SIG-M5 treated with dmso at 0.1 percent for 504 hours (cell line): ENCODE measurements at regions not wholly inside any gene's neighbourhood (a gene's known extent, or its start where the extent isn't known, plus 50 kb on each side); places are given as distances from the start of the nearest gene placed in this dataset.

Experiments
- DNase-seq: peaks from one replicate; lab custom pipeline; 2025; ENCODE audit not compliant: unreplicated experiment; lab: John Stamatoyannopoulos, UW

DNA sequence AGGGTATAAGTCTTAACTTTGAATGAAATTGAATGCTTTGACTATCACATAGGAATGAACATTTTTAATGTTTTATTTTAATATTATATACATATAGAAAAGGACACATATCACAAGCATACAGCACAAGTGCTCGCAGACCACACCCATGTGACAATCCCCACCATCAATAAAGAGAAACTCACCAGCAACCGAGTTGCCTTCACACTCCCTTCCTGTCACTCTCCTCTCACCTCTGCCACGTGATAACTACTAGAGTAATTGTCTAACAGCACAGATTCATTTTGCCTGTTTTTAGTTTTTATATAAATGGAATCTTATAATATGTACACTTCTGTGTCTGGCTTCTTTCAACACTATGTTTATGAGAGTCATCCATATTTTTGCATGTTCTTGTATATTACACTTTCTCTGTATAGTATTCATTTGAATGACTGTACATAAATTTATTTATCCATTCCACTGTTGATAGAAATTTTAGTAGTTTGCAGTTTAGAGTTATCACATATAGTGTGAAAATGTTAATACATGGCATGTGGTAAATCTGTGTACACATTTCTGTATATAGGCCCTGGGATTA lies 304.9 kb upstream of the DUSP10 start:
- DNase-seq: no peak

DNA sequence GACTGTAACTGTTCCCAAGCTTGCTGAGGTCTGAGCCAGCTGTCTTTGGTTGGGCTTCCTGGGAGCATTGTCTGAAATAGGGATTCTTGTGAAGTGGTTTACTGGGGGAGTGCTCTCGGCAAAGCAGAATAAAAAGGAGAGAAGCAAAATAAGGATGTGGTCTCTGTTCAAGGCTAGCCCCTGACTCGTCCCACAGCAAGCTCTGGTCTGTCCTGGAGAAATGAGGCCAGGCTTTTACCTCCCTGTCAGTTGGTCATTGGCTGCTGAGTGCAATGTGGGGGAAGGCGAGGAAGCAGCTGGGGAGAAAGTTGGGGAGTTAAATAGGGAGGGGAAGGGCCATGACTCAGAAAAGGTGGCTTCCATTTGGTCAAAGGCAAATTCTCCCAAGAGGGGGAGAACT lies 303.9 kb upstream of the DUSP10 start:
- DNase-seq: no peak

DNA sequence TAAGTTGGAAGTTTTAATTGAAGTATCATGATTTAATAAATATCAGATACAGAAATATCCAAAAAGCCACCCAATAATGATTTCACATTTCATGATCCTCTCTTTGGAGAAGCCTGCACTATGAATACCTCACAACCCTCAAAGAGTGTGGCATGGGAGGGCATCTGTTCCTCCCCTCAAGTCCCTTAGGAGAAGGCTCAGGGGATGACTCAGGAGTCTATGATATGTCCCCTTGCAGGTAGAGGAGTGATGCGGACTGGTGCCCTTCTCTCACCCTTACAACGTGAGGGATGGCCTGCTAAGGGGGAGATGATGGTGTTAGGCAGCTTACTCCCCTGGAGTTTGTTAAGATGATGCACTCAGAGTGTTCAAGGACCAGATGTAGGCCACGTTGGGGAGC lies 303.3 kb upstream of the DUSP10 start:
- no peak for DNase-seq

DNA sequence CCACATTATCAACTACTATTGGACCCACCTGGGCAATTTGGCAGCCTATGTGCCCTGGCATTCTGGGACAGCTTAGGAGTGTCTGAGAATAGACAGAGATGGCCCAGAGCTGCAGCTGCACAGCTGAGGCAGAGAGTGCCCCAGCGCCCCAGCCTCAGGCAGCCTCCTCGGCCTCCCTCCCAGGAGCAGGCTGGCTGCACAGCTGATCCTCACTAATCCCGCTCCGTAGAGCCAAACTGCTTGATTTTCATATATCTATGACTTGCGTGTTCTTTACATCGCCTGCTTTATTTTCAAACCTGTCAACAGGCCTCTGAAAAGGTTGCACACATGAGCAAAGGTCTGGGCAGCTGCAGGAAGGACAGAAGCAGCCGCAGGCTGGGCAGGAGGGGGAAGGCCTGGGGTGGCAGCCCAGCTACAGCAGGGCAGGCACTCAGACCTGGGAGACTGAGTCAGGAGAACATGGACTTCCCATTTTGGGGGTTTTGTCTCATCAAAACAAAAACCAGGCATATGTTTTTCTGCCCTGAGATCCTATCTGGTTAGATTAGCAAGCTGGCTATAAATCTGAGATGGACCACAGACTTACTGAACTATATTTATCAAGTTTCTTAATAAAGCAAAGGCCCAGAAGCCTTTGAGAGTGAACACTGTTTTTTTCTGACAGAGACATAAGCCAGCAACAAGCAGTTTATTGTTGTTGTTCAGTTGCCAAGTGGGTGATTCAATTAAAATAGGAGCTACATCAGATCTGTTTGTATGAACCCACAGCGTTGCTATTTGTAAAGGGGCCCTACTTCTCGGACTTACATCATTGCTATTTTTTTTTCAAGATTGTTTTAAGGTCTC lies 301.8 kb upstream of the DUSP10 start:
- no peak for DNase-seq

DNA sequence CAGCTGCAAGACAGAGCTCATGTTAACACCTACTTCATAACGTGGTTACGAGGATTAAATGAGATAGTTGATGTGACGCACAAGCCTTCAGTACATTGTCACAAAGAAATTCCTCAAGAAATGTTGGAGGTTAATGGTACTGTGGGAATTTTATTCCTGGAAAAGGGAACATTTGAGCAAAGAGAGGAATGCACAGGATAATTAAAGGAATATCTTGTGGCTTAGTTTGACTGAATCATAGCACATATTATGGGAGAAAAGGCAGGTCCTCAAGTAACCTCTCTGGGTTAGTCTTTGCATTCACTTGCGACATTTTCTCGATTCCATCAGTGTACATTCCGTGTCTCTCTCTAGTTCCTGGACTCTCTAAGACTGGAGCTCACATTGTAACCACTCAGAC lies 300.2 kb upstream of the DUSP10 start:
- no peak for DNase-seq

DNA sequence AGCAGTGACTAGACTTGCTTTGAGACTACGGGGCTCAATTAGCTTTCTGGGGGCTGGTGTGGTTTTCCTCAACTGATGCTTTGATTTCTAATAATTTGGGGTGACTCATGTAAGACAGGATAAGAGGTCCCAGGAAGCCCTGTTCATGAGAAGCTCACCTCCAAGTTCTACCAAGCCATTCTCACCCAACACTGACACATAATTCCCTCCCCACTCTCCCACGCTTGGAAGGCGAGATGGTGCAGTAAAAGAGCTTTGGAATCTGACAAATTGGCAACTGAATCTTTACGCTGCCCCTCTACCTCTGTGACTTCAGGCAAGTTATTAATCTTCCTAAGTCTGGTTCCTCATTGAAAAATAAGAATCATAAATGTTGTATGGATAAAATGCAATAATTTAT lies 299.1 kb upstream of the DUSP10 start:
- DNase-seq: no peak

DNA sequence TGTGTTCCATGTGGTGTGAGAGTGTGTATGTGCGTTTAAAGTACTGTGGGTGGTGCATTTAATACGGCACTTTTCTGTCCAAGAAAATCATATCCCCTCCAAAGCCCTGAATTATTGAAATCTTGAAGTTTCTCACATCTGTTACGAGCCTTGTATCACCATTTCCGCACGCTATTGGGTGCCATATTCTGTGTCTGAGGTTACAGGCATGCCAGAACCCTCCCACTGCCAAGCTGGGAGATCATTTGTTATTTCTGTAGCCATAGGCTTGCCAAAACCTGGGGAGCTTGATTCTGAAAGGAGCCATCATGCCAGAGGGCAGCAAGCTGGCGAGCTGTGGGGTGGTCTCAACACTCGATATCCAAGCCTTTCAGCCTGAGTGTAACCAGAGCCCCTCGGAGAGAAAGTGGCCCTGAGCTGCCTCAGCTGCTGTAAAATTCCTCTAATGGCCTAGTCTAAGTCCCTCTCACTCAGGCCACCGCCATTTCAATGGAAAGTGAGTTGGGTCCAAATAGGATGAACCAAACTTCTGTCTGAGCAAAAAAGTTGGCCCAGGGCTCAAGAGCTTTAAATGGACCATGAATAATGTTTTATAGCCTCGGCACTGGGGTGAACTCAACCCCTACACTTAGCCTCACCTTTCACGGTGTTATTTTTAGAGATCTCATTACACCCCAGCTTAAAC lies 298.4 kb upstream of the DUSP10 start:
- no peak for DNase-seq

DNA sequence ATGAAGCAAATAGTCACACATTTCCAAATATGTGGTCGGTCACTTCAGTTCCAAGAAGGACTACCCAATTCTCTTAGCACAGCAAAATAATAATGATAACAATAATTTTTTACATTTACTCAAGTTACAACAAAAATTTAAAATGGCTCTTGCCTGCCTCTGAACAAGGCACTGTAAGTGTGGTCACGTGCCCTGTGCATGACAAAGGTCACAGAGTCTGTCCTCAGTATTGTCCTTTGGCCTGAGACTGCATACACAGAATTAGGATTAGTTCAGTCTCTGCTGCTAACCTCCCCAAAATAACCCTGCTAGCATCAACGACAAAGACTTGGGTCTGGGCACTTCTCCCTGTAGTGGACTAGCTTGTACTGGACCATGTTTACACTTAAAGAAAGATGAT lies 297.1 kb upstream of the DUSP10 start:
- DNase-seq: no peak

DNA sequence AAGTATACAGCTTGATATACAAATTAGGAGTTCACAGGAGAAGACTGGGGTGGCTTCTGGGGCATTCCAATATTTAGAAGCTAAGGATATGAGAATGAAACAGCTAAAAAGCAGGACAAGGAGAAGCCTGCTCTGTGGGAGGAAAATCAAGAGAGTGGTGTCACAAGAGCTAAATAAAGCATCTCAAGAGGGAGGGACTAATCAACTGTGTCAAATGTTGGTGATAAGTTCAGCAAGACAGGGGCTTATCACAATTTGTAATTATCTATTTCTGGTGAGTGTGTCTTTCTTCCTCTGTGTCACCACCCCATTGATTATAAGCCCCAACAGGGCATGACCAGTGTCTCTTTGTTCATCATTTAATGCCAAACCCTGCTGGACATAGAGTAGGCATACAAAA lies 295.8 kb upstream of the DUSP10 start:
- no peak for DNase-seq

DNA sequence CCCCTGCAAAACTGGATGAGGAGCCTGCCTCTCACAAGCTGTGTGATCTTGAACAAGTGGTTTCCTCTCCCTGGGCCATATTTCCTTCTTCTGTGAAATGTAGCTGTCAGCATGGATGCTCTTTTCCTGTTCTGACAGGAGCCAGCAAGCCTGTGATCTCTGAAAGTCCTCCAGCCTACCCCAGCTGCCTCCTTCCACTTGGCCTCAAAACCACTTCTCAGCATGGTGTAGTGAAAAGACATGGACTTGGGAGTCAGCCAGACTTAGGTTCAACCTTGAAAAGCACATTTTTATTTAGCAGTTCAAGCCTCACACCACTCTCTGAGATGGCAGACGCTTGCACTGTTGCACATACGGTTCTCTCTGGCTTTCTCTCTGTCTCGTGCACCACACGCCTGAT lies 292.9 kb upstream of the DUSP10 start:
- no peak for DNase-seq

DNA sequence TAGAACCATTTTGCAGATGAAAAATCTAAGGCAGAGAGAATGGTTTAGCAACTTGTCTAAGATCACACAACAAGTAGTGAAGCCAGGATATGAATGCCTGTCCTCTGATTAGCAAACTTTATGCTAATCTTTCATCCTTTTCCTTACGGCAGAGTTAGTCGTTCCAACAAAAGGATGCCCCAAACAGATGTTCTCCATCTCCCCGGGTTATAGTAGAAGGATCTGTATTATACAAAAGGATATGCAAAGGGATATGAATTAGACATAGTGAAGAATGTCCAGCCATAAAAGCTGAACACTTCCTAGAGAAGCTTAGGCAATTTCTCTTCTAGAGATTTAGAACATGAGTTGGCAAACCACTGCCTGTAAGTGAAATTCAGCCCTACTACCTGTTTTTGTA lies 291.6 kb upstream of the DUSP10 start:
- DNase-seq: no peak

DNA sequence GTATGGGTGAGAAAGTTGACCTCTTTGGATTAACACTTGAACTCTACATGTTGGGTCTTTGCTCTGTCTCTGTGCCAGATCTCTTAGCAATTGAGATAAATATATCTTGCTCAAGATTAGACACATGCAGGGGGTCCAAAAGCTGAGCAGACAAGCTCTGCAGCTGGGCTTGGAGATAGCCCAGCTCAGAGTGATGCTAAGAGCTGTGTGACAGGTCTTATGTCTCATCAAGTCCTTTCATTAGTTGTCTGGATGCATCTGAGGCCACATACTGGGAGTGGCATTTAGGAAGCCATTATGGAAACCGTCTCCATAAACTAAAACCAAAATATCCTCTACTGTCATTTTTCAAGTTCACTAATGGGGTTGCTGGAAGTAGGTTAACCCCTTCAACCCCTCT lies 289.4 kb upstream of the DUSP10 start:
- no peak for DNase-seq

DNA sequence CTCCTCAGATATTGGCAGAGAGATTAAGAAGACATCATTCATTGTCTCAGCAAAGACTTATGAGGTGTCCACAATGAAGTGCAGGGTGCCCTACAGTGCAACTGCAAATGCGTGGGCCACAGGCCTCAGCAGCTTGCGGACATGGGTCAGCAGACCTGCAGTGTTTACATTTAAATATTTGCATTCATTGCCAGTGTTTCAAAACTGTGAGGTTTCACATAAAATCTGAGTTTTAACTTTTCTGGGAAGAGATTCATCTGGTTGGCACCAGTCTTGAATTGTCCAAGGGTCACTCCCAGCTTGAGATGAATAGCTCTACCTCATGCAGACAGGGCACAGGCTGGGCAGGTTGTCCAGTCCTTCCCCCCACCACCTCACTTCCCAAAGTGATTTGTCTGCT lies 286.8 kb upstream of the DUSP10 start:
- no peak for DNase-seq

DNA sequence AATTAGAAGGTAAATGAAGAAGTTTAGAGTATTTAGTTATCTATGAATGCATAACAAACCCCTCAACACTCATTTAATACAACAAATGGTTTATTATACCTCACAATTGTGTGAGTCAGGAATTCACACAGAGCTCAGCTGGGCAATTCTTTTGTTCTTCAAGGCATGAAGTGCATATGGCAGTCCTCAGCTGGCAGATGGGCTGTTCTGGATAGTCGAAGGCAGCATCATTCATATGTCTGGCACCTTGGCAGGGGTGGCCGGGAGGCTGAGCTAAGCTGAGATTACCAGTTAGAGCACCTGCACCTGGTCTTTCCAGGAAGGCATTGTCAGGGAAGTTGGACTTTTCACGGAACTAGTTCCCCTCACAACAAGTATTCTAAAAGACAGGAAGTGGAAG lies 286.2 kb upstream of the DUSP10 start:
- DNase-seq: no peak

DNA sequence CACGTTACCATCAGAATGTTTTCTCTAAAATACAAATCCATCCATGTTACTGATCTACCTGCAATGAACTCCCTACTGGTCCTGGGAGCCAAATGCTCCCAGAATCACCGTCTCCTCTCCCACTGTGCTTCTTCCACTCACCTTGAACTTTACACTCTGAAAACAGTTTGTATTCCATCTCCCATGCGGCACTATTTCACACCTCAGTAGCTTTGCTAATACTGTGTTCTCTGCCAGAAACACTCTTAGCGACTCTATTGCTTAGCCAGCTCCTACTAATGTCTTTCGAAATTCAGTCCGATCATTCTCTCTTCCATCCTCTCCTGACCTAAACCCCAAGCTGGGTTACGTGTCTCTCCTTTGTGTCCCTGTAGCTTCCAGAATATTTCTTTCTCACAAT lies 284.4 kb upstream of the DUSP10 start:
- DNase-seq: no peak

DNA sequence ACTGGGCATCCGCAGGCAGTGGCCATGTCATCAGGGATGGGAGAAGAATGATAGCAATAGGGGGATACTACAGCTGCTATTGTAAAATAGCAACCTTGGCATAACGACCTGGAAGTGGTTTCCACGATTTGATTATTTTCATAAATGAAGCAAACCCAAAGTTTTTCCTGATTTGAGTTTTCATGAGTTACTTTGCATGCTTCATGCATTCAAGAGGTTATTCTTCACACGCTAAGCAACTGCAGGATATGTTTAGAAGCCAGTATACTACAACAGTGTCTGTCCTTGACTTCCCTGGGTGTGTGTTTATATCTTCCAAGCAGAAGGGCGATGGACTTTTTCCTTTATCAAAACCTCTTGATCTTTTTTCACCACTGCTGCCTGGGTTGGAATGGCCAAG lies 281.1 kb upstream of the DUSP10 start:
- no peak for DNase-seq

DNA sequence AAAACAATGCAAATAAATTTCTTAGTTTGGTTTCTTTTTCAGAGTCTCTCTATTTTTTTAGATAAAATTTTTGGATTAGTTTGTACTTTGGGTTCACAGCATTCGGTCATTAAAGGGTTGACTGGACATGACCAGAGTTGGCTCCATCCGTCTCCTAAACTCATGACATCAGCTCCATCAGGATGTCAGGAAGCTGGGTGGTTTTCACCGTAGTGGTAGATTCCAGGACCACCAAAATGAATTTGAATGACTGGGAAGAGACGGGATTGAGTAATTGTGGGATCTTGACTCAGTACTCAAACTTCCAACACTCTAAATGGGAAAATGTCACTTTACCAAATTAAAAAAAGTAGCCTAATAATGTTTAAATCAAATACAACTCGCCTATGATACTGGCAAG lies 279.2 kb upstream of the DUSP10 start:
- DNase-seq: no peak

DNA sequence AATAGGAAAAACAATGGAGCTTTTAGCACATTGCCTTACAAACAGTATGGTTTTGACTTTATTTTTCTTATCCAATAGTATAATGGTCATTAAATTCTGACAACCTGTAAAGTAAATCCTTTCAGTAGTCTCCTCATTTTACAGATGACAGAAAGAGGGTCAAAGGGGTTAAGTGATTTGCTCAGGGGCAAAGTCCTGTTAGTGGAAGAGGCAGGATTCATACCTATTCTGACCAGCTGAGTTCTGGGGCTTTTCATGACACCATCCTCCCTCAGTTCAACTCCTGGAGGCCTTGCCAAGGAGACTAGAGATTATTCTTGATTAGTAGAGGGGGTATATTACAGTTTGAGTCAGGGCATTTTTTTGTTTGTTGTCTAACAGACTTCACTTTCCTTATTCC lies 278.7 kb upstream of the DUSP10 start:
- DNase-seq: no peak

DNA sequence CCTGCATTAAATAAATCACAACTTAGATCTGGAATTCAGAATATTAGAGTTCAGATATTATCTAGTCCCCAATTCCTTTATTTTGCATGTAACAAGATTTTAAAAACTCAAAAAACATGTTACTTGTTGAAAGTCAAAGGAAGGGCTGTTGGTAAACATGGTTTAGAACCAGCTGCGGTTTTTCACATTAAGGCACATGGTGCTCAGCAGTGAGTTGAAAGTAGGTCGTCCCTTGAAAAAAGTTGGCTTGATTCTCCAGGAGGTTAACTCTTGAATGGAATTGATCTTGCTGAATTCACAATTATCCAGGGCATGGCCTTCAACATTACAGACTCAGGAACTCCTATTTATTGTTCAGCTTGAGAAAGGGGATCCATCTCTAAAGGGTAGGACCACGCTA lies 277.1 kb upstream of the DUSP10 start:
- DNase-seq: no peak

DNA sequence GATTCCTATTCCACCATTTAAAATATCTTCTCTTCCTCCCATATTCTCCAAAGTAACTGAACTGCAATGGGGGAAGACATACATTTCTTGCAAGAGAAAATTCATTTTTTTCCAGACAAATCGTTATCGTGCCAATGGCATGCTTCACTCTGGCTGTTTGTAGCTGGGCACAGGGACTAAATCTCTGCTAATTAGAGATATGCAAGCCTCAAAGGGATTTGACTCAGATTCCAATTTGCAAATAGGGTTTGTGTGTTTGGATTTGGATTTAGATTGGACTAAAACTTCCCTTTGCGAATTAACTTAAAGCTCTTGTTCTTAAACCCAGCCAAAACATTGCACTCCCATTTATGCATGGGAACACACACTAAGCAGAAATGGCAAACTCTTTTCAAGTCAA lies 276.2 kb upstream of the DUSP10 start:
- DNase-seq: no peak

DNA sequence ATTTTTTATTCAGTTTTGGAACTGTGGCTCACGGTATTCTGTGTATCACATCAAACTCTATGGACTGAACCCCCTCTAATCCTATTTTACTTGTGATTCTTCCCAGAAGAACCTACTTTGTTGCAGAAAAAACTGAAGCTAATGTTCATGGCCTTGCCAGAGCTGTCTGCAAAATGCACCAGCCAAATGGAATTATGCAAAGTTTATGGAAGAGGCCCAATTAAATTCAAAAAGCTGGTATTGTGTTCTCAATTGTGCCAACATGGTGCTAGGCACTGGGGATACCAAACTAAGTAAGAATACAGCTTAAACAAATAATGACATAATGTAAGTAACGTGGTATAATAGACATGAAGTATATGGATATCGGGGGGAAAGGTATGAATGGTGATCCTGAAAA lies 273.8 kb upstream of the DUSP10 start:
- DNase-seq: no peak

DNA sequence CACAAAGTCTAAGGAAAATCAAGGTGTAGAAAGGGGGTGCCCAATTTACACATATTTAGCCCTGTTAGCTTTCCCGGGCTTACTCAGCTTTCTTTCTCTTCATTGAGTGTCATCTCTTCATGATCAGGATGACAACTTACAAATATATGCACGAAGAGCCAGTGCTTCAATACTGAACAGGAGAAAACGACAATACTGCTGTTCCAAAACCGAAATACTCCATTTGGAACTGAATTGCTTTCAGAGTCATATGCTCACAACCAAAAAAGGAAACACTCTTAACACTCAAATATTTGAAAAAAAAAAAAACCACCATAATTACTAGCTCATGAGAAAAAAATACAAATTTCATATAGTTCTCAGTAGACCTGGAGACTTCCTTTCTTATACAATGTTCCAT lies 272.1 kb upstream of the DUSP10 start:
- DNase-seq: no peak
